ENCODE measurements at regions not wholly inside any gene's neighbourhood (a gene's known extent, or its start where the extent isn't known, plus 50 kb on each side); places are given as distances from the start of the nearest gene placed in this dataset.

DNA sequence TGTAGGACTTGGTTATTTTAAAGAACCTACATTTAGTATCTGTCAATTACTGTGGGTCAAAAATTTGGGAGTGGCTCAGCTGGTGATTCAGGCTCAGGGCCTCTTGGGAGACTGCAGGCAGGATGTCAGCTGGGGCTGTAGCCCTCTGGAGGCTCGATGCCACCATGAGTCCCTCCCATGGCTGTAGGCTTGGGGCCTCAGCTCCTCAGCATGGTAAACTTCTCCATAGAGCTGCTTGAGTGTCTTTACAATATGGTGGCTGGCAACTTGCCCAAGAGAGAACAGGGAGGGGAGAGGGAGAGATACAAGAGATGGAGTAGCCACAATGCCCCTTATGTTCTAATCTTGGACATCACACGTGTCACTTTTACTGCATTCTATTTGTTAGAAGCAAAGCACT, 470.4 kb downstream of the CDH26 start:
- no peak for TF ChIP-seq CTCF (IDR thresholded peaks at IDR 0.05)
- TF ChIP-seq EZH2 (IDR thresholded peaks at IDR 0.05), result no peak
- TF ChIP-seq EZH2phosphoT487 (IDR thresholded peaks at IDR 0.05), result no peak
